ENCODE measurements at regions not wholly inside any gene's neighbourhood (a gene's known extent, or its start where the extent isn't known, plus 50 kb on each side); places are given as distances from the start of the nearest gene placed in this dataset.

DNA sequence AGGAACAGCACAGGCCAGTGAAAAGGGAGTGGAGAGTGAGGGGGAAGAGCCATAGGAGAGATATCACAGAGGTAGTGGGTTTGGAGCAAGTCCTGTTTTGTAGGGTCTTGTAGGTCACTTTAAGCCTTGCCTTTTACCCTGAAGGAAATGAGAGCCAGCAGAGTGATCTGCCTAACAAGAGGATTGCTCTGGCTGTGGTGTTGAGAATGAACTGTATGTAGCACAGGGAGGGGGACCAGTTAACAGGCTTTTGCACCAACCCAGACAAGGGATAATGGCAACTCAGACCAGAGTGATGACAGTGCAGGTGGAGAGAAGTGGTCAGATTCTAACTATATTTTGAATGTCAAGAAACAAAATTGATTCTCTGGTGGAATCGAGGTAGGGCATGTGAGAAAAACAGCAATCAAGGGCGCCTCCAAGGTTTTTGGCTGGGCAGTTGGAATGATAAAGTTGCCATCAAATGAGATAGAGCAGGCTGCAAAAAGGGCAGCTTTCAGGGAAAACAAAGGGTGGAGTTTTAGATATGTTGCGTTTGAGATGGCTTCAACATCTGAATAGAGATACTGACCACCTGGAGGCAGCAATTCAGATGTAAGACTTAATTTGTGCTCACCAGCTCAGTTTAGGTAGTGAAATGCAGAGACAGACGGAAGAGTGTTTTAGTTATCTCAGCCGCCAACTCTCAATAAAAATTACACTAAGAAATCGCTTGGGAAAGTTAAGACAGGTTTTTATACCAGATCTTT is 134.4 kb upstream of the BTBD3 start:
- TF ChIP-seq, protein P1, sequence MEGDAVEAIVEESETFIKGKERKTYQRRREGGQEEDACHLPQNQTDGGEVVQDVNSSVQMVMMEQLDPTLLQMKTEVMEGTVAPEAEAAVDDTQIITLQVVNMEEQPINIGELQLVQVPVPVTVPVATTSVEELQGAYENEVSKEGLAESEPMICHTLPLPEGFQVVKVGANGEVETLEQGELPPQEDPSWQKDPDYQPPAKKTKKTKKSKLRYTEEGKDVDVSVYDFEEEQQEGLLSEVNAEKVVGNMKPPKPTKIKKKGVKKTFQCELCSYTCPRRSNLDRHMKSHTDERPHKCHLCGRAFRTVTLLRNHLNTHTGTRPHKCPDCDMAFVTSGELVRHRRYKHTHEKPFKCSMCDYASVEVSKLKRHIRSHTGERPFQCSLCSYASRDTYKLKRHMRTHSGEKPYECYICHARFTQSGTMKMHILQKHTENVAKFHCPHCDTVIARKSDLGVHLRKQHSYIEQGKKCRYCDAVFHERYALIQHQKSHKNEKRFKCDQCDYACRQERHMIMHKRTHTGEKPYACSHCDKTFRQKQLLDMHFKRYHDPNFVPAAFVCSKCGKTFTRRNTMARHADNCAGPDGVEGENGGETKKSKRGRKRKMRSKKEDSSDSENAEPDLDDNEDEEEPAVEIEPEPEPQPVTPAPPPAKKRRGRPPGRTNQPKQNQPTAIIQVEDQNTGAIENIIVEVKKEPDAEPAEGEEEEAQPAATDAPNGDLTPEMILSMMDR (IDR thresholded peaks at IDR 0.05; ENCODE audit: low read depth, low read length): no peak
- no peaks in the 10 kb centered on the region for H3K36me3 ChIP-seq
- H3K4me3 ChIP-seq (ENCODE audit: low read depth, low read length): no peak overlapping the region
- H3K4me1 ChIP-seq: no peaks in the 10 kb centered on the region
- no peaks in the 10 kb centered on the region for H3K27me3 ChIP-seq
- no peak for DNase-seq
- H3K9me3 ChIP-seq: no peaks in the 10 kb centered on the region

DNA sequence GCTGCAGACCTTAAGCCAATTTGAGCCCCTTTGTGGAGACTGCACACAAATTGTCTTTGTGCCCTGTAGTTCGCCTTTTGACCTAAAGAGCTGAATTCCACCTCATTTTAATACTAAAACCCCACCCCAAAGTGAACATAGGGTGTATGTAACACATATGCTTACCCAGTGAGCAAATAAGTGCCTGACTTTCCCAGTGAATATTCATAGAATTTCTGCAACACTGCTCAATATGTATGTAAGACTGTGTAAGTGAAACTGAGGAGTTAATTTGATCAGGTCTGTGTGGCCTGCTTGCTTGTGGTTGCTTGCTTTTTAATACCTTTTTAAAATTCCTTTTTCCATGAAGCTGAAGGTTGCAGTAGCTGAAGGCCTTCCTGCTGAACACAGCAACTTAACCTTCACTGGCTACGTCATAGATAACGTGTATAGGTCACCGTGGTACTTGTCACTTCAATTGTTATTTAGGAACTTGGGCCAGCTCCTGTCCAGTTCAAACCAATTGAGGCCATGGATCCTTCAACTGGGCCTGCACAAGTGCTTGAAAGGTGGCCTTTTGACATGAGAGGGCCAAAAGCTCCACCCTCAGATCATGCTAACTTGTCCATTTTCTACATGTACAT is 131.7 kb upstream of the BTBD3 start:
- no peaks in the 10 kb centered on the region for H3K27me3 ChIP-seq
- no peaks in the 10 kb centered on the region for H3K9me3 ChIP-seq
- no peaks in the 10 kb centered on the region for H3K36me3 ChIP-seq
- no peaks in the 10 kb centered on the region for H3K4me1 ChIP-seq
- no peak for DNase-seq
- H3K4me3 ChIP-seq (ENCODE audit: low read depth, low read length): no peak overlapping the region
- TF ChIP-seq, protein P1 (IDR thresholded peaks at IDR 0.05; ENCODE audit: low read depth, low read length): no peak

DNA sequence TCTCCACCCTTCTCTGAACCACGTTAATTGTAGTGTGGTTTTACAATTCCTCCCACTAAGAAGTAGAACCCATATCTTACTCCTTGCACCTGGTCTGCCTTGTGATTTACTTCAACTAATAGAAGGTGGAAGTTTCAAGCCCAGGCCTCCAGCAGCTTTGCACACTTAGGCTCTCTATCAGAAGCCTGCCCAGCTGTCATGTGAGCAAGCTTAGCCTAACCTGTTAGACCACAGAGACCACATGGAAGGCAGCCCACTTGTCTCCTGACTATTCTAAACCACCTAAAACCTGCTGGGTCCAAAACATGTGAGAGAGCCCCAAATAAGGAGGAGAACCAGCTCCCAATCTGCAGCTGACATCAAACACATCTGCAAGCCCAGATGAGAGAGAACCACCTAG is 127.6 kb upstream of the BTBD3 start:
- Histone ChIP-seq H3K27me3 (no peaks in the 10 kb centered on the region), H3K36me3 (no peaks in the 10 kb centered on the region), H3K4me3 (ENCODE audit: low read depth, low read length) (no peak overlapping the region), H3K4me1 (no peaks in the 10 kb centered on the region), H3K9me3 (no peaks in the 10 kb centered on the region)
- TF ChIP-seq, protein P1 (IDR thresholded peaks at IDR 0.05; ENCODE audit: low read depth, low read length): no peak
- DNase-seq: no peak

DNA sequence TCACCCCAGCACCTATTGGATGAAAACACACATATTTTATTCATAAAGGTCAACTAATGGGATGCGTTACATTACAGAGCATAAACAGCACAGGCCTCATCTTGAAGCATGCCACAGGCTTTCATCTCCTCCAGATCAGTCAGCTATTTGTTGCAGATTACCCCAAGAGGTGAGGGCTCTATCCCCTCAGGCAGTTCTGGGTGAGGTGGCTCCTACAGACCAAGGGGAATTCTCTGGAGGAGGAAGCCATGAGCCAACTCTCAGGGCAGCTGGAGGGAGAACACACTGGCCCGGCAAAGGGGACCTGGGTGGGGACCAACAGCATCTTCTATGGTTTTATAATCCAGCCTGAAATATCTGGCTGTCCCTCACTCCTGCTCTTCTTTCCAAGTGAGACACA is 126.4 kb upstream of the BTBD3 start:
- Histone ChIP-seq H3K4me1 (no peaks in the 10 kb centered on the region), H3K36me3 (no peaks in the 10 kb centered on the region), H3K9me3 (no peaks in the 10 kb centered on the region), H3K27me3 (no peaks in the 10 kb centered on the region), H3K4me3 (ENCODE audit: low read depth, low read length) (no peak overlapping the region)
- no peak for DNase-seq
- TF ChIP-seq, protein P1 (IDR thresholded peaks at IDR 0.05; ENCODE audit: low read depth, low read length): no peak

DNA sequence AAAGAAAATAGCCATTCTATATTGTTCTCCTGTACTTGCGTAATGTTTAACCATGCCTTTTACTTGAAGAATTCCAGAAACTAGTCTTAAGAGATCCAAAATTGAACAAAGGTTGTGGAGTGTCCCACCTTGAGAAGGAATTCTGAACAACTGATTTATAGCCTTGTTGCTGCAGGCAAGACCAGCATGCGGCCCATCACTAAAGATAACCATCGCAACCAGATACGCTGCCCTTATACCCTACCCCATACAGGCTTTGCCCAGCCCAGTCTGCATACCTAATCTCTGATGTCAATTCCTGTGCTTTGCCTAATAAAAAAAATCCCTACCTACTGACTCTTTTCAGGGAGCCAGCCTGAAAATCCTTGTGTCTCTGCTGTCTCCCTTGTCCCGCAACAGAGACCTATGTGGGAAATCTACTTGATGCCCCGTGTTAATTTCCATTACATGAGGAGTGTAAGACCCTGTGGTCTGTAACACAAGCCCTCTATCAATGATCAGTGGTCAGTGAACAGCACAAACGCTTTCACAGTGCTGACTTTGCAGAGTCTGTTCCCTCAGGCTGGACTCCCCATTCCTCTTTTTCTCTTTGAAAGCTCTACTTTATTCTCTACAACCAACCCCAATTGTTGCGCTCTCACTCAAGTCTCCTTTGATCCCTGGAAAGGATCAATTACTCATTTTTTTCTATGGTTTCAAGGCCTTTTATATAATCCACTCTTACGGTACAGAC is 125.7 kb upstream of the BTBD3 start:
- TF ChIP-seq, protein P1 (IDR thresholded peaks at IDR 0.05; ENCODE audit: low read depth, low read length): no peak
- Histone ChIP-seq H3K9me3 (no peaks in the 10 kb centered on the region), H3K36me3 (no peaks in the 10 kb centered on the region), H3K4me3 (ENCODE audit: low read depth, low read length) (no peak overlapping the region), H3K27me3 (no peaks in the 10 kb centered on the region), H3K4me1 (no peaks in the 10 kb centered on the region)
- no peak for DNase-seq

DNA sequence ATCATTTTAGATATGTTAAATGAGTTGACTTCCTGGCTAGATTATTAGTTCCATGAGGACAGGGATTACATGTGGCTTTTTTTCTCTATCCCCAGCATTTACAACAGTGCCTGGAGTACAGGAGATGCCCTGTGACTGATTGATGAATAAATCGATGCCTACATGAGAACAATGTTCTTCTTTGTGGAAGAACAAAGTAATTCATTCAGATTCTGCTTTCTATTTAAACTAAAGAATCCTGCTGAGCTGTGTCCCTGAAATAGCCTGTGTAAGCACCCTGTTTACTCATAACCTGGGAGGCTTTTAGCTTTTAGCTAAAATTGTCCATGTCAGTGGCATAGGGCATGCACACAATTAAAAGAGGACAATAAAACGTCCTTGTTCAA is 125.1 kb upstream of the BTBD3 start:
- Histone ChIP-seq H3K9me3 (no peaks in the 10 kb centered on the region), H3K4me3 (ENCODE audit: low read depth, low read length) (no peak overlapping the region), H3K36me3 (no peaks in the 10 kb centered on the region), H3K27me3 (no peaks in the 10 kb centered on the region), H3K4me1 (no peaks in the 10 kb centered on the region)
- no peak for DNase-seq
- TF ChIP-seq, protein P1 (IDR thresholded peaks at IDR 0.05; ENCODE audit: low read depth, low read length): no peak
